CD4-positive, alpha-beta T cell (primary cell): ENCODE measurements at regions not wholly inside any gene's neighbourhood (a gene's known extent, or its start where the extent isn't known, plus 50 kb on each side); places are given as distances from the start of the nearest gene placed in this dataset.

Source experiments
- ATAC-seq: fragments of 200-7000 bp; cut with Tn5 transposase; one replicate; pipeline ENCODE4 v1.10.0; 2022; ENCODE audit warnings: mild to moderate bottlenecking; ENCODE audit not compliant: poor library complexity
- CTCF ChIA-PET: fragments of 350-600 bp; sonication (Branson Sonifier 250); formaldehyde crosslinking; loops from one replicate; lab custom pipeline; 2021; ENCODE audit warnings: antibody characterized with exemption, inconsistent platforms; lab: Charles Lee
- POLR2A ChIA-PET: fragments of 350-600 bp; sonication (Branson Sonifier 250); formaldehyde crosslinking; loops from one replicate; lab custom pipeline; 2021; ENCODE audit warnings: antibody characterized with exemption, inconsistent platforms; lab: Charles Lee
- DNase-seq, 14 experiments: peaks; one replicate each; pipeline ENCODE4 v3.0.0-alpha.2; 2013 to 2020; ENCODE audit warnings: mixed read lengths in 2 of 14
- H3K27ac ChIP-seq, 2 donors: one replicate each; pipeline versions ENCODE4 v1.5.1 to v1.7.0; 2013; ENCODE audit warnings: low read length in 2 of 2, low read depth in 1 of 2, mild to moderate bottlenecking in 1 of 2
- H3K27me3 ChIP-seq, 2 experiments: 1 replicate in 1 of 2; 2 replicates in 1 of 2; pipeline versions ENCODE4 v1.6.1 to v1.7.0; 2013; ENCODE audit warnings: low read length in 2 of 2, control low read depth in 1 of 2, mild to moderate bottlenecking in 1 of 2, moderate library complexity in 1 of 2; ENCODE audit not compliant: insufficient read depth in 2 of 2, control insufficient read depth in 1 of 2
- H3K36me3 ChIP-seq: one replicate; pipeline ENCODE4 v1.6.1; 2013; ENCODE audit warnings: low read length, control low read depth; ENCODE audit not compliant: insufficient read depth
- H3K4me1 ChIP-seq: one replicate; pipeline ENCODE4 v1.6.1; 2013; ENCODE audit warnings: low read length, control low read depth; ENCODE audit not compliant: insufficient read depth
- H3K4me3 ChIP-seq: one replicate; pipeline ENCODE4 v1.5.1; 2013; ENCODE audit warnings: mild to moderate bottlenecking, low read length, moderate library complexity
- H3K9me3 ChIP-seq, 2 experiments: 1 replicate in 1 of 2; 2 replicates in 1 of 2; pipeline versions ENCODE4 v1.6.1 to v1.7.0; 2013; ENCODE audit warnings: low read length in 2 of 2, mild to moderate bottlenecking in 2 of 2, control low read depth in 1 of 2, moderate library complexity in 1 of 2; ENCODE audit not compliant: control insufficient read depth in 1 of 2, insufficient read depth in 1 of 2
- H3K27ac Mint-ChIP-seq: one replicate; pipeline ENCODE4 v1.8.0; 2020; ENCODE audit warnings: mixed read lengths
- H3K27me3 Mint-ChIP-seq: one replicate; pipeline ENCODE4 v1.8.0; 2021; ENCODE audit warnings: mixed read lengths
- H3K36me3 Mint-ChIP-seq: one replicate; pipeline ENCODE4 v1.8.0; 2021; ENCODE audit warnings: low read depth, mixed read lengths
- H3K4me1 Mint-ChIP-seq: one replicate; pipeline ENCODE4 v1.8.0; 2021; ENCODE audit warnings: low read depth, mixed read lengths
- H3K4me3 Mint-ChIP-seq: one replicate; pipeline ENCODE4 v1.8.0; 2020; ENCODE audit warnings: mild to moderate bottlenecking, mixed read lengths
- H3K9me3 Mint-ChIP-seq: one replicate; pipeline ENCODE4 v1.8.0; 2020; ENCODE audit warnings: mixed read lengths
- CTCF ChIP-seq: fragments of 200-600 bp; IDR thresholded peaks from one replicate; pipeline ENCODE4 v1.8.0; 2022; ENCODE audit warnings: antibody characterized with exemption, mild to moderate bottlenecking
- intact Hi-C, 2 experiments: fragments of 100-400 bp; cut with DNase I in 1 of 2; cut with micrococcal nuclease in 1 of 2; formaldehyde crosslinking; loops; one replicate each; pipeline versions ENCODE4 v1.15.1 to v1.9.0; 2023 to 2025; cut with DNase I, micrococcal nuclease

GRCh38 chr22:48051796-48052620 is 1289.6 kb downstream of the TBC1D22A start:
- DNase-seq (no peak), ATAC-seq (no peak)
- intact Hi-C loops: no loop called here
- H3K27me3 ChIP-seq: no peaks in the 10 kb centered on the region
- H3K27me3 Mint-ChIP-seq: peaks cover 12% of the 10 kb centered on the region
- H3K27ac Mint-ChIP-seq: no peak overlapping the region
- CTCF ChIA-PET: no interaction called here
- H3K36me3 Mint-ChIP-seq: no peaks in the 10 kb centered on the region
- POLR2A ChIA-PET: no interaction called here
- no peak for TF ChIP-seq CTCF
- H3K4me3 ChIP-seq: no peak overlapping the region
- H3K27ac ChIP-seq: no peak overlapping the region
- H3K4me3 Mint-ChIP-seq: no peak overlapping the region
- no peaks in the 10 kb centered on the region for H3K36me3 ChIP-seq
- H3K4me1 ChIP-seq: no peaks in the 10 kb centered on the region
- no peaks in the 10 kb centered on the region for H3K4me1 Mint-ChIP-seq
- peaks cover 0 to 5% of the 10 kb centered on the region in 2 experiments for H3K9me3 ChIP-seq
- no peaks in the 10 kb centered on the region for H3K9me3 Mint-ChIP-seq

- ATAC-seq: no peak
- CTCF ChIA-PET: no interaction called here
- TF ChIP-seq CTCF: no peak
These were observed 1288.4 kb downstream of the TBC1D22A start for GRCh38 chr22:48050836-48051235.

GRCh38 chr22:48049116-48049515 is 1286.7 kb downstream of the TBC1D22A start:
- Histone ChIP-seq H3K27ac (no peak overlapping the region), H3K36me3 (no peaks in the 10 kb centered on the region), H3K4me3 (no peak overlapping the region), H3K27me3 (peaks cover 0 to 4% of the 10 kb centered on the region in 2 experiments), H3K4me1 (no peaks in the 10 kb centered on the region), H3K9me3 (peaks cover 0 to 5% of the 10 kb centered on the region in 2 experiments)
- ChIA-PET POLR2A (no interaction called here), CTCF (no interaction called here)
- Mint-ChIP-seq H3K27ac (no peak overlapping the region), H3K27me3 (peaks cover 8% of the 10 kb centered on the region), H3K4me1 (no peaks in the 10 kb centered on the region), H3K4me3 (no peak overlapping the region), H3K36me3 (no peaks in the 10 kb centered on the region), H3K9me3 (no peaks in the 10 kb centered on the region)
- DNase-seq: no peak
- no peak for TF ChIP-seq CTCF
- ATAC-seq: no peak
- intact Hi-C loops: no loop called here

More at GRCh38 chr22:48050836-48051235, 1288.4 kb downstream of the TBC1D22A start:
- Mint-ChIP-seq H3K9me3 (no peaks in the 10 kb centered on the region), H3K4me1 (no peaks in the 10 kb centered on the region), H3K36me3 (no peaks in the 10 kb centered on the region), H3K27me3 (peaks cover 5% of the 10 kb centered on the region), H3K4me3 (no peak overlapping the region), H3K27ac (no peak overlapping the region)
- H3K4me1 ChIP-seq: no peaks in the 10 kb centered on the region
- H3K4me3 ChIP-seq: no peak overlapping the region
- H3K27ac ChIP-seq: no peak overlapping the region
- H3K36me3 ChIP-seq: no peaks in the 10 kb centered on the region
- intact Hi-C loops: no loop called here
- DNase-seq: no peak
- POLR2A ChIA-PET: no interaction called here
- H3K9me3 ChIP-seq: peaks cover 0 to 5% of the 10 kb centered on the region in 2 experiments
- H3K27me3 ChIP-seq: peaks cover 0 to 4% of the 10 kb centered on the region in 2 experiments
